ENCODE measurements at regions not wholly inside any gene's neighbourhood (a gene's known extent, or its start where the extent isn't known, plus 50 kb on each side); places are given as distances from the start of the nearest gene placed in this dataset.

DNA sequence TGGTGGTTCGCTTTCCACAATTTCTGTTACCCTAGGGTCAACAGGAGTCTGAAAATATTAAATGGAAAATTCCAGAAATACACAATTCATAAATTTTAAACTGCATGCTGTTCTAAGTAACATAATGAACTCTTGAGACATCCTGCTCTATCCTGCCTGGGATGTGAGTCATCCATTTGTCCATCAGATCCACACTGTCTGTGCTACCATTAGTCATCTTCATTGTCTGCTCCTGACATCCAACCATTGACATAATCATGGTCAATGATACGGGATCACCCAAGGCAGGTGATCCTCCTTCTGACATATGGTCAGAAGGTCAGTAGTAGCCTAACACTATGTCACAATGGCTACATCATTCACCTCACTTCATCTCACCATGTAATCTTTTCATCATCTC lies 276.7 kb upstream of the KIF2A start:
- TF ChIP-seq, protein P1, sequence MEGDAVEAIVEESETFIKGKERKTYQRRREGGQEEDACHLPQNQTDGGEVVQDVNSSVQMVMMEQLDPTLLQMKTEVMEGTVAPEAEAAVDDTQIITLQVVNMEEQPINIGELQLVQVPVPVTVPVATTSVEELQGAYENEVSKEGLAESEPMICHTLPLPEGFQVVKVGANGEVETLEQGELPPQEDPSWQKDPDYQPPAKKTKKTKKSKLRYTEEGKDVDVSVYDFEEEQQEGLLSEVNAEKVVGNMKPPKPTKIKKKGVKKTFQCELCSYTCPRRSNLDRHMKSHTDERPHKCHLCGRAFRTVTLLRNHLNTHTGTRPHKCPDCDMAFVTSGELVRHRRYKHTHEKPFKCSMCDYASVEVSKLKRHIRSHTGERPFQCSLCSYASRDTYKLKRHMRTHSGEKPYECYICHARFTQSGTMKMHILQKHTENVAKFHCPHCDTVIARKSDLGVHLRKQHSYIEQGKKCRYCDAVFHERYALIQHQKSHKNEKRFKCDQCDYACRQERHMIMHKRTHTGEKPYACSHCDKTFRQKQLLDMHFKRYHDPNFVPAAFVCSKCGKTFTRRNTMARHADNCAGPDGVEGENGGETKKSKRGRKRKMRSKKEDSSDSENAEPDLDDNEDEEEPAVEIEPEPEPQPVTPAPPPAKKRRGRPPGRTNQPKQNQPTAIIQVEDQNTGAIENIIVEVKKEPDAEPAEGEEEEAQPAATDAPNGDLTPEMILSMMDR (IDR thresholded peaks at IDR 0.05; ENCODE audit: low read length, missing control alignments): no peak
- no peak overlapping the region for H3K4me3 ChIP-seq (replicated peaks; ENCODE audit: low read depth, low read length)
- DNase-seq (ENCODE audit: low read depth): no peak

DNA sequence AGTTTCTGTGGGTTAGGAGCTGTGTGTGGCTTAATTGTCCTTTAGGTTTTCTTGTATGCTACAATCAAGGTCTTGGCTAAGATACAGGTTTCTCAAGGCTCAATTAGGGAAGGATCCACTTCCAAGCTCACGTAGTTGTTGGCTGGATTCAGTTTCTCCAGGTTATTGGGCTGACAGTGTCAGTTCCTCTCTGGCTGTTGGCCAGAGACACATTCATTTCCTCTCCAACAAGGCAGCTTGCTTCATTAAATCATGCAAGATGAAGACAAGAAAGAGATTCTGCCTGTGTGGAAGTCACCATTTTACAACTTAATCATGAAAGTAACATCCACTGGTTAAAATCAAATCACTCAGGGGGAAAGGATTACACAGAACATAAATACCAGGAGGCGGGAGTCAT lies 275.7 kb upstream of the KIF2A start:
- TF ChIP-seq, protein P1 (IDR thresholded peaks at IDR 0.05; ENCODE audit: low read length, missing control alignments): no peak

DNA sequence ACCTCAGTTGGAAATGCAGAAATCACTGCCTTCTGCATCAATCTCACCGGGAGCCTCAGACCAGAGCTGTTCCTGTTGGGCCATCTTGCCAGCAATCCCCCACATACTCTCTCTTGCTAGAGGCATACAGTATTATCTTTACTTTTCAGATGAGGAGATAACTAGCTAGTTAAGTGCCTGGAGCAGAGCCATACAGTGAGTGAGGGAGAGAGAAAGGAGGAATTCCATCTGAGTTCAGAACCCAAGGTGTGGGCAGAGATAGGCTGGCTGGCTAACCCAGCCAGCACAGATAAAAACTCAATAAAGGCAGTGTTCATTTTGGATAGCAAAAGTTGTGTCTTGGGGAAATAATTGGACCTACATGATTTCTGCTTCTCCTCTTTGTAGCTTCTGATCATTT lies 268.0 kb upstream of the KIF2A start:
- H3K4me3 ChIP-seq (replicated peaks; ENCODE audit: low read depth, low read length): no peak overlapping the region
- no peak for DNase-seq (ENCODE audit: low read depth)
- TF ChIP-seq, protein P1 (IDR thresholded peaks at IDR 0.05; ENCODE audit: low read length, missing control alignments): no peak

More for the DNA sequence above, 275.7 kb upstream of the KIF2A start:
- no peak overlapping the region for H3K4me3 ChIP-seq (replicated peaks; ENCODE audit: low read depth, low read length)
- no peak for DNase-seq (ENCODE audit: low read depth)

DNA sequence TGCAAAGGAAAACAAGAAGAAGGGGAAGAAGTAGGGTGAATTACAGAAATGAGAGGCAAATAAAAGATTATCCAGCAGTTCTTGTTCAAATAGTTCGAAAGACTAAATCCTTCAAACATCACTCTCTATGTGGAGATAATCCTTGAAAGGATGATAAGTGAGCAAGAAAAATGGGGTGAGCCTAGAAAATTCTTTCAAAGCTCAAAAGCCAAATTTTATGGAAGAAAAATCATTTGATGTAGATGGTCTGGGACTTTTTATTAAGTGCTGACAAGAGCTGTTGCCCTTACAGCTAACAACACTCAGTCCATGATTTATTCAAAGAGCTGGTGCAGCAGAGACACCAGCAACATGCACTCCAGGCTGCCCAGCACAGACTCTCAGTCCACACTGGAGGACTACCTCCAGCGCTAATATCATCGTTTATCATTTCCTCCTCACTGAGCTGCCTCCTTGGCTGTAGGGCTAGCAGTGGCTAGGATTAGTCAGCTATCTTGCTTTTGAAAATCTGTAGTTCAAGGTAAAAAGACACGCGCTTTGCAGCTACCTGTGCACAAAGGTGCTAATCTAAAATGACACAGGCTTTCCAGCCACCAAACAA lies 264.8 kb upstream of the KIF2A start:
- DNase-seq (ENCODE audit: low read depth): no peak
- no peak overlapping the region for H3K4me3 ChIP-seq (replicated peaks; ENCODE audit: low read depth, low read length)
- TF ChIP-seq, protein P1 (IDR thresholded peaks at IDR 0.05; ENCODE audit: low read length, missing control alignments): no peak

DNA sequence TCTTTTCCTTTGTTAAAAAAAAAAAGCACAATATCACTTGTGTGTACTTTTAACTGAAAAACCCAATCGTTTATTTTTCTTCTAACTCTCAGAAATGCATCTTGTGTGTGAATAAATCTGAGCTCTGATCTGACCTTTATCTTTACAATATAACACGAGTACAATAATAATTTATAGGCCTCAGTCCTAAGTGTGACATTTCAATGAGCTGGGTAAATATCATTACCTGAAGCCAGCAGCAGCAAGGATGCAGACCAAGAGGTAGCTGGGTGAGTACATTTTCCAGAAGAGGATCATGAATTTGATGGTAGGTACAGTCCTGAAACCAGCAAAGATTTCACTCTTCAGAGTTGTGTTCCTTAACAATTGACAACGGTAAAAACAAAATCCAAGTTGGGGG lies 264.0 kb upstream of the KIF2A start:
- no peak overlapping the region for H3K4me3 ChIP-seq (replicated peaks; ENCODE audit: low read depth, low read length)
- TF ChIP-seq, protein P1 (IDR thresholded peaks at IDR 0.05; ENCODE audit: low read length, missing control alignments): no peak
- no peak for DNase-seq (ENCODE audit: low read depth)

DNA sequence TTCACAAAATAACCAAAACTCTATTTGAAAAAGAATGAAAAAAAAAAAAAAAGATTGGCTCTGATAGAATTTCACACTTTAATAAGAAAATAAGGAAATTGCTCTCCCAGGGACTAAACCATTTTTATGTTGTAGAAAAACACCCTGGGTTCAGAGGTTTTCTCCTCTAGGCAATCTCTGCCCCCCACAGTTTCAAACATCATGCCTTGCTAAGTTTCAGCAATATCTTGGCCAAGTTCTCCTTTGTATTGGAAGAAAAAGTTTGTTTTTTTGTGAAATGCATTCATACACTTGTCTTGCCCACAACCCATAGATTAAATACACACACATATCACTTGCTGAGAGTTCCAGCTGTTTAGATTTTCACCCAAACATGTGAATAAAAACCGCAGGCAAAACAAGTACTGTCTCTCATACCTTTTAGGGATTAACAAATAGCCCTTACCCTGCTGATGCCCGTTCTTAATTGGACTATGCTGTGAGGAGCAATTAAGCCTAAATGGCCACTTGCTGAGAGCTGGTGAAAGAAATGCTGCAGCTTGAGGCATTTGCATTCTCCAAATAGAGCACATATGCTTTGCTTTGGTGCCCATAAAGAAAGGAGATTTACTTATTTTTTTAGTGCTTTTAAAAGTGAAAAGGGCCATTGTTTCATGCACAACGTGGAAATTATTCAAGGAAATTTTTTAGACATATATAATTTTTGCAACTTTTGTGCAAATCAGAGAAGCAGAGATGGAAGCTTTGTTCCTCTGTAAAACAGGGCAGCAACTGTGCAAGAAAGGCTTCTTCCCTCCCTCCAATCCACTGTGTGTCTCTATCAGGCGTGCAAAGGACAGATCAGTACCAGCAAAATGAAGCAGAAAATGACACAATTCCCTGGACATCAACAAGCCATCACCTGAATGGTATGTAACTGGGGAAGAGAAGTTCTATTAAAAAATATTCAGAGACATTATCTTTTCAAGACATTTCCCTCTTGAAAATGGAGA lies 262.4 kb upstream of the KIF2A start:
- TF ChIP-seq, protein P1 (IDR thresholded peaks at IDR 0.05; ENCODE audit: low read length, missing control alignments): no peak
- H3K4me3 ChIP-seq (replicated peaks; ENCODE audit: low read depth, low read length): no peak overlapping the region
- no peak for DNase-seq (ENCODE audit: low read depth)
